Nephron progenitor cell (in vitro differentiated cells): ENCODE measurements at regions not wholly inside any gene's neighbourhood (a gene's known extent, or its start where the extent isn't known, plus 50 kb on each side); places are given as distances from the start of the nearest gene placed in this dataset.
"Not testable (repeated sequence)": the region's sequence is repeated elsewhere in the genome, so short reads cannot be mapped to it uniquely, and the experiment has no call there.

ENCODE experiments used
- DNase-seq: peaks from one replicate; pipeline ENCODE4 v3.0.0; 2021
- H3K27ac Mint-ChIP-seq: 2 replicates; pipeline ENCODE4 v1.8.0; 2021; ENCODE audit warnings: mild to moderate bottlenecking, moderate library complexity, mixed read lengths
- H3K27me3 Mint-ChIP-seq: 2 replicates; pipeline ENCODE4 v1.8.0; 2021; ENCODE audit warnings: mild to moderate bottlenecking, low read depth, mixed read lengths; ENCODE audit not compliant: poor library complexity
- H3K36me3 Mint-ChIP-seq: 2 replicates; pipeline ENCODE4 v1.8.0; 2021; ENCODE audit warnings: low read depth, mixed read lengths
- H3K4me1 Mint-ChIP-seq: 2 replicates; pipeline ENCODE4 v1.8.0; 2021; ENCODE audit warnings: mixed read lengths
- H3K4me3 Mint-ChIP-seq: 2 replicates; pipeline ENCODE4 v1.8.0; 2021; ENCODE audit warnings: mild to moderate bottlenecking, moderate library complexity, mixed read lengths
- H3K9me3 Mint-ChIP-seq: 2 replicates; pipeline ENCODE4 v1.8.0; 2021; ENCODE audit warnings: mild to moderate bottlenecking, moderate library complexity, mixed read lengths
- CTCF ChIP-seq: fragments of 200-600 bp; sonication (generic); IDR thresholded peaks from 2 replicates; pipeline ENCODE4 v1.5.0; 2021; ENCODE audit warnings: antibody characterized with exemption

GRCh38 chr9:36521148-36521547 lies 51.5 kb upstream of the MELK start:
- no peak for TF ChIP-seq CTCF
- no peak overlapping the region for H3K4me3 Mint-ChIP-seq
- no peak overlapping the region for H3K27ac Mint-ChIP-seq
- no peaks in the 10 kb centered on the region for H3K36me3 Mint-ChIP-seq
- no peaks in the 10 kb centered on the region for H3K4me1 Mint-ChIP-seq
- H3K9me3 Mint-ChIP-seq: no peaks in the 10 kb centered on the region
- H3K27me3 Mint-ChIP-seq: peaks cover 8% of the 10 kb centered on the region
- no peak for DNase-seq

DNA sequence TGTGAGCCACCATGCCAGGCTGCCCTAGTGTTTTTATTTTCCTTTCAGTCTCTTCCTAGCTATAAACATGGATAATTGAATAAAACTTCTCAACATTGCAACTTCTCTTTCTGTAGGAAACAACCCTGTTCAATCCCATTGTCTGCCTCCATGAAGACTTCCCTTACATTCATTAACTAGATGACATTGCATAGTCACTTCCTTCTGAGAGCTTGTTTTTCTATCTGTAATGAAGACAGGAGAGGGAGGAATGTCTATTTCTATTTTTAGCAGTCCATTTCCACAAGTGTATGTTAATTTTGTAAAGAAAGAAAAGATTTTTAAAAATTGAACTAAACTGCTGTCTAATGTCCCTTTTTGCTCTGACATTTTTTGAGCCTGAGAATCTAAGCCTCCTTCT lies 55.6 kb upstream of the MELK start:
- no peak for DNase-seq
- no peak overlapping the region for H3K27ac Mint-ChIP-seq
- no peak for TF ChIP-seq CTCF
- no peak overlapping the region for H3K4me3 Mint-ChIP-seq
- H3K27me3 Mint-ChIP-seq: peaks cover 8% of the 10 kb centered on the region
- H3K36me3 Mint-ChIP-seq: no peaks in the 10 kb centered on the region
- no peaks in the 10 kb centered on the region for H3K9me3 Mint-ChIP-seq
- no peaks in the 10 kb centered on the region for H3K4me1 Mint-ChIP-seq

DNA sequence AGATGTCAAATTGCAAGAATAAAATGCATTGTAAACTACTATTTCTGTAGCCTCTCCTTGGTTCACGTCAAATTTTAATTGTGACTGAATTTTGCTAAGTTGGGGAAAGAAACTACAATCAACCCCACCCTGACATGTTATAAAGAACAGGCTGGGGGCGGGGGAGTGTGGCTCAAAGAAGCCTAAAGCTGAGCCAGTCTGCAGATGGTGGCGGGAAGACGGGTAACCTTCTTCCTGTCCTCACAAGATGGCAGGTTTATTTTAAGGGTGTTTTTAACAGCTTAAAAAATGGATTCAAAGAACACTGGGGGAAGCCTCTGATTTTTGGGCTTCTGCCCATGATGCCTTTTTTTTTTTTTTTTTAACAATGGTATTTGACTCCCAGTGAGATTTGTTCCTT lies 68.5 kb upstream of the MELK start:
- Mint-ChIP-seq H3K9me3 (no peaks in the 10 kb centered on the region), H3K27ac (no peak overlapping the region), H3K27me3 (peaks cover 3% of the 10 kb centered on the region), H3K4me3 (no peak overlapping the region), H3K36me3 (no peaks in the 10 kb centered on the region), H3K4me1 (peaks cover 22% of the 10 kb centered on the region)
- no peak for DNase-seq
- no peak for TF ChIP-seq CTCF

GRCh38 chr9:36503172-36504088 lies 69.3 kb upstream of the MELK start:
- Mint-ChIP-seq H3K4me3 (no peak overlapping the region), H3K27me3 (peaks cover 3% of the 10 kb centered on the region), H3K36me3 (no peaks in the 10 kb centered on the region), H3K9me3 (no peaks in the 10 kb centered on the region), H3K27ac (peak overlapping the region; percentile 24), H3K4me1 (peaks cover 26% of the 10 kb centered on the region)
- no peak for DNase-seq
- TF ChIP-seq CTCF: no peak

DNA sequence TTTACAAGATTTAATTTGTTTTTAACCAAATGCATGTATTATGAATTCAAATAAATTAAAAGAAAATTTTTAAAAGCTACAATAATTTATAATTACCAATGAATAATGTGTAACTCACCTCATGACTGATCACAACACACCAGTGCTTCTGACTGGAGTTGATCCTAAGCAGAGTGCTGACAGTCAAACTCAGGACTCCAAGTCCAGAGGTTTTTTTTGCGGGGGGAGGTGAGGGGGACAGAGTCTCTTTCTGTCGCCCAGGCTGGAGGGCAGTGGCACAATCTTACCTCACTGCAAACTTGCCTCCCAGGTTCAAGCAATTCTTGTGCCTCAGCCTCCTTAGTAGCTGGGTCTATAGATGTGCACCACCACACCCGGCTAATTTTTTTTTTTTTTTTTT lies 71.0 kb upstream of the MELK start:
- peaks cover 26% of the 10 kb centered on the region for H3K4me1 Mint-ChIP-seq
- DNase-seq: no peak
- H3K27ac Mint-ChIP-seq: no peak overlapping the region
- H3K9me3 Mint-ChIP-seq: no peaks in the 10 kb centered on the region
- H3K4me3 Mint-ChIP-seq: no peak overlapping the region
- TF ChIP-seq CTCF: no peak
- H3K27me3 Mint-ChIP-seq: peaks cover 3% of the 10 kb centered on the region
- no peaks in the 10 kb centered on the region for H3K36me3 Mint-ChIP-seq

DNA sequence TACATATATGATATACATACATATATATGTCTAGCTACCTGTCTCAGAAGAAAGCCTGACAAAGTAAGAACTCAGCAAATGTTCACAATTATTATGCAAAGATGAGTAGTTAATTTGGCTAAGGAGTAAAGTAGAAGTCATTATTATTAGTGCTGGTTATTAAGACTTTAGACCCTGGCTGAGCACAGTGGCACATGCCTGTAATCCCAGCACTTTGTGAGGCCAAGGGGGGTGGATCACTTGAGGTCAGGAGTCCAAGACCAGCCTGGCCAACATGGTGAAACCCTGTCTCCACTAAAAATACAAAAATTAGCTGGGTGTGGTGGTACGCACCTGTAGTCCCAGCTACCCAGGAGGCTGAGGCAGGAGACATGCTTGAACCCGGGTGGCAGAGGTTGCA lies 71.8 kb upstream of the MELK start:
- H3K4me3 Mint-ChIP-seq, H3K9me3 Mint-ChIP-seq, H3K27me3 Mint-ChIP-seq, DNase-seq, H3K27ac Mint-ChIP-seq, H3K36me3 Mint-ChIP-seq: not testable (repeated sequence)
- peaks cover 26% of the 10 kb centered on the region for H3K4me1 Mint-ChIP-seq
